Endothelial cell of umbilical vein (primary cell): ENCODE measurements at regions not wholly inside any gene's neighbourhood (a gene's known extent, or its start where the extent isn't known, plus 50 kb on each side); places are given as distances from the start of the nearest gene placed in this dataset.

Experiments used
- BruUV-seq: library from RNA; stranded (reverse); fragments of 400-500 nt; replicated peaks from 2 replicates; lab custom pipeline; 2021; lab: Mats Ljungman, UMichigan
- CTCF ChIA-PET: fragments of 300-600, 350-600 bp; sonication (Branson Sonifier 250); formaldehyde crosslinking; loops from one replicate; lab custom pipeline; 2021; ENCODE audit warnings: antibody characterized with exemption, inconsistent platforms; lab: Charles Lee
- POLR2A ChIA-PET: fragments of 300-600, 350-600 bp; sonication (Branson Sonifier 250); formaldehyde crosslinking; loops from one replicate; lab custom pipeline; 2021; ENCODE audit warnings: antibody characterized with exemption, inconsistent platforms; lab: Charles Lee
- DNase-seq: peaks from one replicate; pipeline ENCODE4 v3.0.0-alpha.2; 2011; ENCODE audit warnings: low read depth, low spot score
- FAIRE-seq: peaks from 2 replicates; lab custom pipeline; 2011; peaks lifted over from hg19 to GRCh38; lab: Jason Lieb, UNC
- H2AFZ ChIP-seq: 2 replicates; pipeline ENCODE4 v1.6.0; 2012; ENCODE audit warnings: low read depth, low read length, control low read depth, inconsistent platforms
- H3K27ac ChIP-seq: 2 replicates; pipeline ENCODE4 v1.5.1; 2011; ENCODE audit warnings: low read depth, mild to moderate bottlenecking, control low read depth, low read length, moderate library complexity; ENCODE audit not compliant: insufficient read depth
- H3K27me3 ChIP-seq, 2 experiments: 2 replicates each; pipeline versions ENCODE4 v1.6.0 to v1.6.1; 2011; ENCODE audit warnings: low read length in 2 of 2, mixed read lengths in 1 of 2; ENCODE audit not compliant: control insufficient read depth in 2 of 2, insufficient read depth in 2 of 2
- H3K36me3 ChIP-seq, 2 experiments: 2 replicates in 1 of 2; 3 replicates in 1 of 2; pipeline ENCODE4 v1.5.1; 2011; ENCODE audit warnings: low read length in 2 of 2, mild to moderate bottlenecking in 1 of 2, moderate library complexity in 1 of 2; ENCODE audit not compliant: control insufficient read depth in 2 of 2, insufficient read depth in 2 of 2; ENCODE audit errors: extremely low read depth in 1 of 2
- H3K4me1 ChIP-seq: 3 replicates; pipeline ENCODE4 v1.5.1; 2011; ENCODE audit warnings: mild to moderate bottlenecking, low read length; ENCODE audit not compliant: control insufficient read depth, insufficient read depth; ENCODE audit errors: extremely low read depth
- H3K4me2 ChIP-seq: 2 replicates; pipeline ENCODE4 v1.6.1; 2011; ENCODE audit warnings: low read length, control low read depth, mixed read lengths; ENCODE audit not compliant: insufficient read depth
- H3K4me3 ChIP-seq, 3 experiments: fragments of 200-600 bp in 1 of 3; sonication (generic), shearing (Covaris generic) in 1 of 3; replicated peaks in 1 of 3; 2 replicates each; pipeline ENCODE4 v1.5.1; 2011 to 2016; ENCODE audit warnings: control low read depth in 3 of 3, low read length in 3 of 3, mild to moderate bottlenecking in 2 of 3, inconsistent platforms in 1 of 3, low read depth in 1 of 3, moderate library complexity in 1 of 3; ENCODE audit not compliant: insufficient read depth in 1 of 3
- H3K79me2 ChIP-seq: 2 replicates; pipeline ENCODE4 v1.6.0; 2012; ENCODE audit warnings: low read length, inconsistent platforms; ENCODE audit not compliant: control insufficient read depth, insufficient read depth
- H3K9ac ChIP-seq: replicated peaks from 2 replicates; pipeline ENCODE3; 2011; ENCODE audit warnings: low read length, control low read depth; ENCODE audit not compliant: insufficient read depth; ENCODE audit errors: extremely low read depth
- H3K9me1 ChIP-seq: replicated peaks from 3 replicates; pipeline ENCODE4 v1.6.0; 2011; ENCODE audit warnings: mild to moderate bottlenecking, low read length; ENCODE audit not compliant: control insufficient read depth, insufficient read depth; ENCODE audit errors: extremely low read depth
- H3K9me3 ChIP-seq: replicated peaks from 2 replicates; pipeline ENCODE4 v1.5.1; 2012; ENCODE audit warnings: low read length, inconsistent platforms; ENCODE audit not compliant: control insufficient read depth, insufficient read depth
- H4K20me1 ChIP-seq: replicated peaks from 2 replicates; pipeline ENCODE3; 2011; ENCODE audit warnings: mild to moderate bottlenecking, low read length; ENCODE audit not compliant: control insufficient read depth, insufficient read depth; ENCODE audit errors: extremely low read depth
- CTCF ChIP-seq, 2 donors: IDR thresholded peaks; 1 replicate in 1 of 2; 2 replicates in 1 of 2; pipeline ENCODE4 v1.5.1; 2011; ENCODE audit warnings: low read length in 2 of 2, mild to moderate bottlenecking in 2 of 2, moderate library complexity in 2 of 2, control low read depth in 1 of 2, inconsistent platforms in 1 of 2, low read depth in 1 of 2; ENCODE audit not compliant: insufficient read depth in 1 of 2; ENCODE audit errors: extremely low read depth in 1 of 2
- FOS ChIP-seq: IDR thresholded peaks from 2 replicates; pipeline ENCODE4 v1.6.1; 2011; ENCODE audit warnings: mild to moderate bottlenecking, low read length, moderate library complexity, borderline replicate concordance; ENCODE audit not compliant: insufficient read depth
- GATA2 ChIP-seq: IDR thresholded peaks from 2 replicates; pipeline ENCODE4 v1.7.0; 2011; ENCODE audit warnings: low read depth, mild to moderate bottlenecking, moderate library complexity, mixed read lengths, low read length; ENCODE audit not compliant: insufficient read length, insufficient read depth
- JUN ChIP-seq: IDR thresholded peaks from 2 replicates; pipeline ENCODE4 v1.6.1; 2011; ENCODE audit warnings: borderline replicate concordance, low read depth; ENCODE audit not compliant: insufficient read length, insufficient read depth
- MYC ChIP-seq: IDR thresholded peaks from one replicate; pipeline ENCODE4 v1.6.1; 2011; ENCODE audit warnings: mild to moderate bottlenecking, low read depth, low read length
- POLR2A ChIP-seq: IDR thresholded peaks from 2 replicates; pipeline ENCODE4 v1.6.1; 2012; ENCODE audit warnings: low read depth, mild to moderate bottlenecking, control low read depth, low read length
- POLR2AphosphoS5 ChIP-seq: IDR thresholded peaks from 2 replicates; pipeline ENCODE4 v1.6.1; 2012; ENCODE audit warnings: low read depth, mild to moderate bottlenecking, control low read depth, low read length, moderate library complexity; ENCODE audit not compliant: insufficient read depth
- dilution Hi-C: fragments of 300-500 bp; cut with MboI; formaldehyde crosslinking; loops from one replicate; pipeline ENCODE4 v1.15.0; 2019; ENCODE audit warnings: low sequenced_read_pairs; ENCODE audit not compliant: extremely low pct_ligation_motif_present
- intact Hi-C: fragments of 100-400 bp; cut with micrococcal nuclease; formaldehyde crosslinking; loops from one replicate; pipeline ENCODE4 v1.10.0; 2022

GRCh38 chr13:73722120-73722519 lies 412.1 kb downstream of the KLF12 start:
- POLR2A ChIA-PET = no interaction called here
- Histone ChIP-seq H2AFZ (no peak overlapping the region), H3K36me3 (no peaks in the 10 kb centered on the region), H3K9ac (no peak overlapping the region), H3K4me3 (no peak overlapping the region), H4K20me1 (no peaks in the 10 kb centered on the region), H3K4me1 (peaks cover 10% of the 10 kb centered on the region), H3K27ac (no peak overlapping the region), H3K4me2 (no peak overlapping the region), H3K9me1 (no peaks in the 10 kb centered on the region), H3K9me3 (no peaks in the 10 kb centered on the region), H3K79me2 (no peaks in the 10 kb centered on the region), H3K27me3 (no peaks in the 10 kb centered on the region)
- BruUV-seq = no TSS peak
- dilution Hi-C loops (no loop called here), intact Hi-C loops (no loop called here)
- TF ChIP-seq JUN (no peak), FOS (no peak)
- CTCF ChIA-PET = interaction anchor here (0.9 to 1.7 kb wide), 3 partner anchors 565 to 1536 kb away, joined by 3 to 8 read pairs (median 8); no protein-coding TSS in a partner anchor
- FAIRE-seq (no peak), DNase-seq (peak; percentile 33)

GRCh38 chr13:73721571-73721970 lies 412.6 kb downstream of the KLF12 start:
- POLR2A ChIA-PET = no interaction called here
- no peak overlapping the region for H3K4me3 ChIP-seq
- no peak for DNase-seq
- H3K79me2 ChIP-seq = no peaks in the 10 kb centered on the region
- intact Hi-C loops (no loop called here), dilution Hi-C loops (no loop called here)
- peaks cover 12% of the 10 kb centered on the region for H3K4me1 ChIP-seq
- no peak overlapping the region for H3K4me2 ChIP-seq
- H3K9me1 ChIP-seq = no peaks in the 10 kb centered on the region
- no peak overlapping the region for H3K27ac ChIP-seq
- no peaks in the 10 kb centered on the region for H3K27me3 ChIP-seq
- TF ChIP-seq GATA2 (no peak), MYC (no peak), POLR2A (no peak), FOS (no peak), POLR2AphosphoS5 (no peak), CTCF (IDR thresholded peaks at IDR 0.05; ENCODE audit: extremely low read depth in 1 of 2, insufficient read depth in 1 of 2, low read depth in 1 of 2, low read length in 2 of 2) (no peak)
- FAIRE-seq = no peak
- no peaks in the 10 kb centered on the region for H3K36me3 ChIP-seq
- no peak overlapping the region for H2AFZ ChIP-seq
- no peaks in the 10 kb centered on the region for H4K20me1 ChIP-seq
- H3K9me3 ChIP-seq = no peaks in the 10 kb centered on the region
- no TSS peak for BruUV-seq
- no peak overlapping the region for H3K9ac ChIP-seq
- CTCF ChIA-PET = no interaction called here
